ENCODE measurements at regions not wholly inside any gene's neighbourhood (a gene's known extent, or its start where the extent isn't known, plus 50 kb on each side); places are given as distances from the start of the nearest gene placed in this dataset.

- H2AFZ ChIP-seq: no peak overlapping the region
- H3K4me2 ChIP-seq: no peak overlapping the region
- no peaks in the 10 kb centered on the region for H4K20me1 ChIP-seq (ENCODE audit: insufficient read depth)
- ChIA-PET POLR2A (ENCODE audit: unreplicated experiment) (no interaction called here), CTCF (no interaction called here)
- no TSS peak for BruUV-seq (replicated peaks)
- H3K36me3 ChIP-seq (ENCODE audit: low read depth): no peaks in the 10 kb centered on the region
- no peaks in the 10 kb centered on the region for H3K9me2 ChIP-seq (ENCODE audit: insufficient read depth)
- H3K9me3 ChIP-seq (ENCODE audit: insufficient read depth, low read depth): no peaks in the 10 kb centered on the region
- TF ChIP-seq EZH2 (IDR thresholded peaks at IDR 0.05; ENCODE audit: low read depth) (no peak), CTCF (conservative IDR thresholded peaks at IDR 0.05) (no peak)
- H3K27ac ChIP-seq: no peak overlapping the region
- intact Hi-C loops (cut with micrococcal nuclease; ENCODE audit: unreplicated experiment): no loop called here
- no peaks in the 10 kb centered on the region for H3K4me1 ChIP-seq (replicated peaks; ENCODE audit: insufficient read depth)
- no peaks in the 10 kb centered on the region for H3K27me3 ChIP-seq (ENCODE audit: insufficient read depth, low read depth)
- no peak overlapping the region for H3K4me3 ChIP-seq
- H3F3A ChIP-seq (ENCODE audit: insufficient read depth, low read depth): no peaks in the 10 kb centered on the region
- DNase-seq: no peak
- no peaks in the 10 kb centered on the region for H3K79me2 ChIP-seq (ENCODE audit: low read depth)
Observed at GRCh38 chr12:60689137-60689536, 1093.3 kb downstream of the SLC16A7 start.

- TF ChIP-seq EZH2 (IDR thresholded peaks at IDR 0.05; ENCODE audit: low read depth) (no peak), CTCF (conservative IDR thresholded peaks at IDR 0.05) (no peak)
- H2AFZ ChIP-seq: no peak overlapping the region
- ChIA-PET POLR2A (ENCODE audit: unreplicated experiment) (interaction anchor here (0.7 kb wide), 1 partner anchor 106 kb away, joined by 3 read pairs; no protein-coding TSS in a partner anchor), CTCF (no interaction called here)
- no peaks in the 10 kb centered on the region for H3K4me1 ChIP-seq (replicated peaks; ENCODE audit: insufficient read depth)
- DNase-seq: no peak
- H3K27me3 ChIP-seq (ENCODE audit: insufficient read depth, low read depth): no peaks in the 10 kb centered on the region
- H3K9me2 ChIP-seq (ENCODE audit: insufficient read depth): no peaks in the 10 kb centered on the region
- H3K4me2 ChIP-seq: no peak overlapping the region
- no peaks in the 10 kb centered on the region for H4K20me1 ChIP-seq (ENCODE audit: insufficient read depth)
- BruUV-seq (replicated peaks): no TSS peak
- no peak overlapping the region for H3K27ac ChIP-seq
- no peaks in the 10 kb centered on the region for H3K36me3 ChIP-seq (ENCODE audit: low read depth)
- H3K79me2 ChIP-seq (ENCODE audit: low read depth): no peaks in the 10 kb centered on the region
- no peak overlapping the region for H3K4me3 ChIP-seq
- intact Hi-C loops (cut with micrococcal nuclease; ENCODE audit: unreplicated experiment): no loop called here
- H3F3A ChIP-seq (ENCODE audit: insufficient read depth, low read depth): no peaks in the 10 kb centered on the region
- H3K9me3 ChIP-seq (ENCODE audit: insufficient read depth, low read depth): no peaks in the 10 kb centered on the region
Observed at GRCh38 chr12:60693019-60693626, 1097.3 kb downstream of the SLC16A7 start.

DNA sequence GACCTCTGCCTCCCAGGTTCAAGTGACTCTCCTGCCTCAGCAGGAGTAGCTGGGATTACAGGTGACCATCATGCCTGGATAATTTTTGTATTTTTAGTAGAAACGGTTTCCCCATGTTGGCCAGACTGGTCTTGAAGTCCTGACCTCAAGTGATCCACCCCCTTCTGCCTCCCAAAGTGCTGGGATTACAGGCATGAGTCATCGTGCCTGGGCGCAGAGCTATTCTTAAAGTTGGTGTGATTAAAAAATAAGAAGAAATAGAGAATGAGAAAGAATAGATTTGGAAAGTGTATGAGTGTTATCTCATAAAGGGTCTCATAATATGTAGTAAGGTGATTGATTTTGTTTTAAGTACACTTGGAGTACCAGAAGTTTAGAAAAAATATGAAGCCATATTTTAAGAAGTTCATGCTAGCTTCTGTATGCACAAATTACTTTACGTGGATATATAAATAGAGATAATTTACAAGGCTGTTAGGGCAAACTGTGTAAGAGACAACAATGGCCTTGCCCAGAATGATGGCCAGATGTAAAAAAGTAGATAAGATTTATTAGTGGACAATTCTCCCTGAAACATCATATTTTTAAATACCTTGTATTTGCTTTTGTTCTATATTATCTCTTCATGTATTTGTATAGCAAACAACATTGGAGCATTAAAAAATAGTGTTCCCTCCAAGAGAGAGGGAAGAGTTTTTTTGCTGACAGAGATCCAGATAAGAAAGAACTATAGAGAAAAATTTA is 1108.5 kb downstream of the SLC16A7 start:
- no peaks in the 10 kb centered on the region for H3K4me1 ChIP-seq (replicated peaks; ENCODE audit: insufficient read depth)
- no peak for DNase-seq
- H3K27me3 ChIP-seq (ENCODE audit: insufficient read depth, low read depth): no peaks in the 10 kb centered on the region
- H3K36me3 ChIP-seq (ENCODE audit: low read depth): no peaks in the 10 kb centered on the region
- no peak overlapping the region for H2AFZ ChIP-seq
- H3K9me2 ChIP-seq (ENCODE audit: insufficient read depth): no peaks in the 10 kb centered on the region
- intact Hi-C loops (cut with micrococcal nuclease; ENCODE audit: unreplicated experiment): no loop called here
- H4K20me1 ChIP-seq (ENCODE audit: insufficient read depth): no peaks in the 10 kb centered on the region
- no peaks in the 10 kb centered on the region for H3K79me2 ChIP-seq (ENCODE audit: low read depth)
- no peaks in the 10 kb centered on the region for H3K9me3 ChIP-seq (ENCODE audit: insufficient read depth, low read depth)
- H3K27ac ChIP-seq: no peak overlapping the region
- ChIA-PET CTCF (no interaction called here), POLR2A (ENCODE audit: unreplicated experiment) (no interaction called here)
- BruUV-seq (replicated peaks): no TSS peak
- H3F3A ChIP-seq (ENCODE audit: insufficient read depth, low read depth): no peaks in the 10 kb centered on the region
- TF ChIP-seq EZH2 (IDR thresholded peaks at IDR 0.05; ENCODE audit: low read depth): no peak
- no peak for TF ChIP-seq CTCF (conservative IDR thresholded peaks at IDR 0.05)
- no peak overlapping the region for H3K4me3 ChIP-seq
- H3K4me2 ChIP-seq: no peak overlapping the region
